ENCODE measurements at regions not wholly inside any gene's neighbourhood (a gene's known extent, or its start where the extent isn't known, plus 50 kb on each side); places are given as distances from the start of the nearest gene placed in this dataset.

DNA sequence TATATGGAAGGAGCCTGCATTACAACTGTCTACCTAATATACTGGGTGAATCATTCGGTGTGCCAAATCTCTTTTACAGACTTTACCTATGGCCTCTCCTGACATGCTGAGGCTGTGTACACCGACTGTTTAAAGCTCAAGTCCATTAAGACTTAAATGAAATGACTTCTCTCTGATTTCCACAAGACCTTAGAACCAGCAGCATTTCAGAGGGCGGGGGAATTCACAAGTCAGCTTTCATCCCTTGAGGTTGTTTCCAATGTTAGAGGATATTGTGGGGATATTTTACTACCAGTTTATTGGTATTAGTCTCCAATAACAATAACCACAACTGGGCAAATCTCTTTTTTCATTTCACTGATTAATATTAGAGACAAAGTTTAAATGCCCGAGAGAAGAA is 87.1 kb upstream of the IKZF1 start:
- H4K20me1 ChIP-seq (ENCODE audit: insufficient read depth, low read length): no peaks in the 10 kb centered on the region
- H3K36me3 Mint-ChIP-seq: no peaks in the 10 kb centered on the region
- TF ChIP-seq, protein P1, sequence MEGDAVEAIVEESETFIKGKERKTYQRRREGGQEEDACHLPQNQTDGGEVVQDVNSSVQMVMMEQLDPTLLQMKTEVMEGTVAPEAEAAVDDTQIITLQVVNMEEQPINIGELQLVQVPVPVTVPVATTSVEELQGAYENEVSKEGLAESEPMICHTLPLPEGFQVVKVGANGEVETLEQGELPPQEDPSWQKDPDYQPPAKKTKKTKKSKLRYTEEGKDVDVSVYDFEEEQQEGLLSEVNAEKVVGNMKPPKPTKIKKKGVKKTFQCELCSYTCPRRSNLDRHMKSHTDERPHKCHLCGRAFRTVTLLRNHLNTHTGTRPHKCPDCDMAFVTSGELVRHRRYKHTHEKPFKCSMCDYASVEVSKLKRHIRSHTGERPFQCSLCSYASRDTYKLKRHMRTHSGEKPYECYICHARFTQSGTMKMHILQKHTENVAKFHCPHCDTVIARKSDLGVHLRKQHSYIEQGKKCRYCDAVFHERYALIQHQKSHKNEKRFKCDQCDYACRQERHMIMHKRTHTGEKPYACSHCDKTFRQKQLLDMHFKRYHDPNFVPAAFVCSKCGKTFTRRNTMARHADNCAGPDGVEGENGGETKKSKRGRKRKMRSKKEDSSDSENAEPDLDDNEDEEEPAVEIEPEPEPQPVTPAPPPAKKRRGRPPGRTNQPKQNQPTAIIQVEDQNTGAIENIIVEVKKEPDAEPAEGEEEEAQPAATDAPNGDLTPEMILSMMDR (IDR thresholded peaks at IDR 0.05): no peak
- peak overlapping the region in 1 of 3 experiments; percentile 9 for H3K4me3 ChIP-seq (replicated peaks in 1 of 3; ENCODE audit: low read depth in 2 of 3, low read length in 3 of 3)
- peaks cover 0 to 3% (median 2%) of the 10 kb centered on the region in 7 donors for H3K9me3 Mint-ChIP-seq
- H3K27me3 ChIP-seq (ENCODE audit: control insufficient read depth in 2 of 2, insufficient read depth in 2 of 2, low read length in 2 of 2): no peaks in the 10 kb centered on the region
- intact Hi-C loops (cut with micrococcal nuclease): loop anchor here (5.0 to 10.0 kb wide), 2 partner anchors 47 to 140 kb away; no protein-coding TSS in a partner anchor
- no peak for DNase-seq
- peaks cover 0 to under 1% of the 10 kb centered on the region in 2 donors for H3K9me3 ChIP-seq (replicated peaks in 1 of 2; ENCODE audit: control insufficient read depth in 1 of 2, insufficient read depth in 1 of 2, low read length in 2 of 2)
- no CpG with 5 or more reads among the region's 4 CpGs for WGBS (ENCODE audit: insufficient coverage)
- peaks cover 89% of the 10 kb centered on the region in 2 donors for H3K4me1 ChIP-seq (ENCODE audit: control insufficient read depth in 1 of 2, insufficient read depth in 2 of 2, low read length in 2 of 2)
- H3K27ac ChIP-seq (ENCODE audit: low read depth in 1 of 2, low read length in 2 of 2): peak overlapping the region in 1 of 2 donors; percentile 68
- peaks cover 90% of the 10 kb centered on the region for H3K4me1 Mint-ChIP-seq
- no peak overlapping the region for H3K9ac ChIP-seq (ENCODE audit: insufficient read depth, low read length, poor library complexity, severe bottlenecking)
- H3K4me3 Mint-ChIP-seq: no peak overlapping the region
- peak overlapping the region in 6 of 7 donors; percentile 15 to 85 (median 80) for H3K27ac Mint-ChIP-seq
- peaks cover 4% of the 10 kb centered on the region for H3K79me2 ChIP-seq (ENCODE audit: insufficient read depth, low read length)
- no peaks in the 10 kb centered on the region for H3K36me3 ChIP-seq (replicated peaks in 1 of 2; ENCODE audit: control insufficient read depth in 1 of 2, insufficient read depth in 2 of 2, low read length in 2 of 2)
- H2AFZ ChIP-seq (ENCODE audit: insufficient read depth, low read depth, low read length, poor library complexity, severe bottlenecking): no peak overlapping the region
- peak overlapping the region; percentile 46 for H3K4me2 ChIP-seq (replicated peaks; ENCODE audit: extremely low read depth, low read length, poor library complexity, severe bottlenecking)
- H3K27me3 Mint-ChIP-seq (ENCODE audit: low read depth in 3 of 3): peaks cover 0 to 4% (median 2%) of the 10 kb centered on the region in 3 donors

DNA sequence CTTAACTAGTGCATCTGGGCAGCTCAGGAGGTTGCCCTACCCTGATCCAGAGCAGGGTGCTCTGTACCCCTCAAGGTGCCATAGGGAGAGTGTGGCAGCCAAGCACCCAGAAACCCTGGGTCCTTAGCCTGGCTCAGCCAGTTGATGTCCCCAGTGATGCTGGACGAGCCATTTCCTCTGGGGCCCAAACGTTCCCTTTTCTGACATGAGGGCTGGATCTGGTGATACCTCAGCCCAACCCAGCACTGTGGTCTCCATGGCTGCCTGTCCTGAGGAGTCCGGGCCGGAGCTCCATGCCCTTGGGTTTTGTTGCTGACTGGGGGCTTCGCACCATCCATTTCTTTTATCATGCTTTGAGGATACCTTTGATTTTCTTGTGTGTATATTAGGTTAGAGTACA is 87.9 kb upstream of the IKZF1 start:
- Mint-ChIP-seq H3K9me3 (peaks cover 0 to 2% (median 0%) of the 10 kb centered on the region in 7 donors), H3K4me3 (no peak overlapping the region), H3K36me3 (no peaks in the 10 kb centered on the region), H3K4me1 (peaks cover 96% of the 10 kb centered on the region), H3K27me3 (ENCODE audit: low read depth in 3 of 3) (peaks cover 0 to 4% (median 2%) of the 10 kb centered on the region in 3 donors), H3K27ac (peak overlapping the region in 5 of 7 donors; percentile 66 to 85 (median 79))
- H3K4me2 ChIP-seq (replicated peaks; ENCODE audit: extremely low read depth, low read length, poor library complexity, severe bottlenecking): no peak overlapping the region
- no peaks in the 10 kb centered on the region for H3K27me3 ChIP-seq (ENCODE audit: control insufficient read depth in 2 of 2, insufficient read depth in 2 of 2, low read length in 2 of 2)
- no peak for DNase-seq
- no peak overlapping the region for H2AFZ ChIP-seq (ENCODE audit: insufficient read depth, low read depth, low read length, poor library complexity, severe bottlenecking)
- peak overlapping the region; percentile 27 to 68 for H3K27ac ChIP-seq (ENCODE audit: low read depth in 1 of 2, low read length in 2 of 2)
- WGBS (ENCODE audit: insufficient coverage): 56% methylated on average over 5 of the region's 5 CpGs
- H3K4me1 ChIP-seq (ENCODE audit: control insufficient read depth in 1 of 2, insufficient read depth in 2 of 2, low read length in 2 of 2): peaks cover 92% of the 10 kb centered on the region in 2 donors
- intact Hi-C loops (cut with micrococcal nuclease): loop anchor here (5.0 to 10.0 kb wide), 2 partner anchors 48 to 141 kb away; no protein-coding TSS in a partner anchor
- H3K9ac ChIP-seq (ENCODE audit: insufficient read depth, low read length, poor library complexity, severe bottlenecking): no peak overlapping the region
- no peak overlapping the region for H3K4me3 ChIP-seq (replicated peaks in 1 of 3; ENCODE audit: low read depth in 2 of 3, low read length in 3 of 3)
- no peaks in the 10 kb centered on the region for H3K9me3 ChIP-seq (replicated peaks in 1 of 2; ENCODE audit: control insufficient read depth in 1 of 2, insufficient read depth in 1 of 2, low read length in 2 of 2)
- TF ChIP-seq, protein P1 (IDR thresholded peaks at IDR 0.05): no peak
- peaks cover 4% of the 10 kb centered on the region for H3K79me2 ChIP-seq (ENCODE audit: insufficient read depth, low read length)
- no peaks in the 10 kb centered on the region for H3K36me3 ChIP-seq (replicated peaks in 1 of 2; ENCODE audit: control insufficient read depth in 1 of 2, insufficient read depth in 2 of 2, low read length in 2 of 2)
- H4K20me1 ChIP-seq (ENCODE audit: insufficient read depth, low read length): no peaks in the 10 kb centered on the region
